ENCODE measurements at regions not wholly inside any gene's neighbourhood (a gene's known extent, or its start where the extent isn't known, plus 50 kb on each side); places are given as distances from the start of the nearest gene placed in this dataset.
"Not testable (repeated sequence)": the region's sequence is repeated elsewhere in the genome, so short reads cannot be mapped to it uniquely, and the experiment has no call there.

DNA sequence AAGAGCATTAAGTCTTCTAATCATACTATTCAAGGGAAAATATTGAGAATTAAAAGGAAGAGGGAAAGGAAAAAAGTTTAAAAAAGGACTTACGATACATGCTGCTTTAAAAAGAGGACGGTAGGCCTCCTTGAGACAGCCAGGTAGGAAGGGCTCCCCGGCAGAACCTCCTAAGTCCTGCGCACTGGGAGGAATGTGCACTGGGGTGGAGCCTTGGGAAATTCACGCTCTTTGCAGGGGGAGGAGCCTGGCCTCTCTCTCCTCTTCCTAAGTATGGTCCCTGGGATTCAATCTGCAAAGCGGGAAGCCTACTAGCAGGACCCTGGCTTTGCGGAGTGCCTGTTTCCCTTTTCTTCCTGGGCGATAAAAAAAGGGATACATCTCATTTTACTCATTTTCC lies 553.0 kb downstream of the RPS29 start:
- no peak for DNase-seq
- H3K27ac Mint-ChIP-seq = no peak overlapping the region
- H3K4me1 Mint-ChIP-seq = no peaks in the 10 kb centered on the region
- H3K4me3 Mint-ChIP-seq = no peak overlapping the region
- ChIA-PET CTCF (no interaction called here), POLR2A (no interaction called here)
- no peaks in the 10 kb centered on the region for H3K36me3 Mint-ChIP-seq (ENCODE audit: low read depth)
- no peaks in the 10 kb centered on the region for H3K27me3 Mint-ChIP-seq
- H3K9me3 Mint-ChIP-seq = no peaks in the 10 kb centered on the region

DNA sequence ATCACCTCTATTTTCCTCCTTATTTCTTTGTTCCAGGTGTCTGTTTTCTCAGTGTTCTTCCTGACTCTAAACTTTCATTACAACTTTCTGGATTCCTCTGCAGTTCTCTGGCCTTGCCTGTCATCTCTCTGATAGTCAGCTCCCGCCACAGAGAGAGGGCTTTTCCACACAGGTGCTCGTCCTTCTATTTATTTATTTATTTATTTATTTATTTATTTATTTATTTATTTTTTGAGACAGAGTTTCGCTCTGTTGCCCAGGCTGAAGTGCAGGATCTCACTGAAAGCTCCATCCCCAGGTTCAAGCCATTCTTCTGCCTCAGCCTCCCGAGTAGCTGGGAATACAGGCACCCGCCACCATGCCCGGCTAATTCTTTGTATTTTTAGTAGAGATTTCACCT lies 554.5 kb downstream of the RPS29 start:
- H3K36me3 Mint-ChIP-seq (ENCODE audit: low read depth); CTCF ChIA-PET; H3K4me3 Mint-ChIP-seq: not testable (repeated sequence)

DNA sequence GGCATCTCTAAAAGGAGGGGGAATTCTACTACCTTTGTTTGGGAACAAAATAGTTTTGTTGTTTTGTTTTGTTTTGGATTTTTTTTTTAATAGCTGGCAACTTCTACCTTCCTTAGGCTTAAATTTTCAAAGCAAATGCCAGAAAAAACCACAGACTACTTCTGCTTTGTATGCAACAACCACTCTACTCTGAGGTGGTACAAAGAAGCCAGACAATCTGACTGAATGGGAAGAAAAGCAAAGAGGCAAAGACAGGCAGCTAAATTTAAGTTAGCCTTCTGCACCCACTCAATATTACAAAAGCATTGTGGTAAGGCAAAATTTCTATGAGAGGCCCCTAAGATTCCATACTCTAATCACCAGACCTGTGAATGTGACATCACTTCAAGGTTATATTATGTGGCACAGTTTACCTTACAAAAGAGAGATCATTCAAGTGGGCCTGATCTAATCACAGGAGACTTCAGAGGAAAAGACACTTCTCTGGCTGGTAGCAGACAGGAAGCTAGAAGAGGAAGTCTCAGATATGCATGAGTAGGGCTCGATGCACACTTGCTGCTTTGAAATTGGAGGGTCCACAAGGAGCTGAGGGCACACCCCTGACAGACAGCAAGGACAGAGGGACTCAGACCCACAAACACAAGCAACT lies 566.6 kb downstream of the RPS29 start:
- H3K4me1 Mint-ChIP-seq = no peaks in the 10 kb centered on the region
- POLR2A ChIA-PET = no interaction called here
- no peaks in the 10 kb centered on the region for H3K36me3 Mint-ChIP-seq (ENCODE audit: low read depth)
- CTCF ChIA-PET = no interaction called here
- no peaks in the 10 kb centered on the region for H3K27me3 Mint-ChIP-seq
- no peak for DNase-seq
- no peak overlapping the region for H3K27ac Mint-ChIP-seq
- H3K4me3 Mint-ChIP-seq = no peak overlapping the region
- no peaks in the 10 kb centered on the region for H3K9me3 Mint-ChIP-seq

More for the DNA sequence above, 554.5 kb downstream of the RPS29 start:
- DNase-seq, H3K27me3 Mint-ChIP-seq, H3K9me3 Mint-ChIP-seq, POLR2A ChIA-PET, H3K4me1 Mint-ChIP-seq, H3K27ac Mint-ChIP-seq: not testable (repeated sequence)

GRCh38 chr14:49017447-49017846 lies 568.7 kb downstream of the RPS29 start:
- H3K4me1 Mint-ChIP-seq = no peaks in the 10 kb centered on the region
- CTCF ChIA-PET = no interaction called here
- no peak for DNase-seq

DNA sequence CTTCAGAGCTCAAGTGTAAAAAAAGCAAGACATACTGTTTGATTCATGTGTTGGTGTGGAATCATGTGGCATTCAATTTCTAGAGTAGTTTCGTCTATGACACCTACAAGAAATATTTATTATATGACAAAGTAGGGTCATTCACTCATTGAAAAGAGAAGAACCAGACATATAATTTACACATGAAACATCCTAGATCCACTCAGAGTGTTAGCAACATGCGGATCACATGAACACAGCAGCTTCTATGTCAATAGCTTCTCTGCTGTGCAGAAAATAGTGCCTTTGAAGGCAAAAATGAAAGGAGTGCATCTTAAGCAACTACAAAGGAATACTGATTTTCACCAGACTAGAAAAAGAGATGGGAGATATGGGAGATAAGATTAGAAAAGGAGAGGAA lies 569.8 kb downstream of the RPS29 start:
- Mint-ChIP-seq H3K36me3 (ENCODE audit: low read depth) (no peaks in the 10 kb centered on the region), H3K4me1 (no peaks in the 10 kb centered on the region), H3K9me3 (no peaks in the 10 kb centered on the region), H3K27ac (no peak overlapping the region), H3K27me3 (no peaks in the 10 kb centered on the region), H3K4me3 (no peak overlapping the region)
- ChIA-PET POLR2A (no interaction called here), CTCF (no interaction called here)
- no peak for DNase-seq

More at GRCh38 chr14:49017447-49017846, 568.7 kb downstream of the RPS29 start:
- Mint-ChIP-seq H3K27me3 (no peaks in the 10 kb centered on the region), H3K4me3 (no peak overlapping the region), H3K9me3 (no peaks in the 10 kb centered on the region), H3K27ac (no peak overlapping the region), H3K36me3 (ENCODE audit: low read depth) (no peaks in the 10 kb centered on the region)
- POLR2A ChIA-PET = no interaction called here

DNA sequence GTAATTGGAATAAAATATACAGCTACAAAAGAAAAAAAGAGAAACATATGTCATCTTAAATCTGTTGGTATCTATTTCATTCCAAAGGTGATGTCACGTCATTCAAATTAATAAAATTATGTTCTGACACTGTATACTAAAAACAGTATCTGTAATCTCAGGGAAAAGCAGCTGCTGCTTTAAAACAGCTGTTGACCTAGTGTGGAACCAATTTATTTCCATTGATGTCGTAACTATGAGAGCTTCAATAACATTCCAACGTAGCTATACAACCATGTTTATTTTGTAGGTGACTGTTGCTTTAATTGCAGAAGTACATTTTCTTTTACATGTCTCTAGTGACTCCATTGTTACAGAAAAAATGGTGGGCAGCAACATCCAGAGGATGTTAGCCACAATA lies 571.7 kb downstream of the RPS29 start:
- Mint-ChIP-seq H3K9me3 (no peaks in the 10 kb centered on the region), H3K27ac (no peak overlapping the region), H3K27me3 (no peaks in the 10 kb centered on the region), H3K4me1 (no peaks in the 10 kb centered on the region), H3K4me3 (no peak overlapping the region), H3K36me3 (ENCODE audit: low read depth) (no peaks in the 10 kb centered on the region)
- POLR2A ChIA-PET = no interaction called here
- no peak for DNase-seq
- CTCF ChIA-PET = no interaction called here

DNA sequence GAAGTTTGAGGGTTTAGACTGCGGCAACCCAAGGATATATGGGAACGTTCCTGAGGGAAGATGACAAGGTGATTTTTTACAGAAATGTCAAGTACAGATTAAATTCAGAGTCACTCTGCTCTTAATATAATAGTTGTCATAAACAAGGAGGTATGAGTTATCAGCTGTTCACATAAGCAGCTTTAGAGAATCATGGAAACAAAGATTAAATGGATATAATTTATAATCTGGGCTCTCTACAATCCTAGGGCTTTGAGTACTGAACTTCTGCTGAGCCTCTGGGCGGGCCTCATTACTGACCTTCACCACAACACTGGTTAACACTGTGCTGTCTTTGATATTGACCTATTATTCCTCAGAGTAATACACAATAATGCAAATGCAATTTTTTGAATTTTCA lies 577.8 kb downstream of the RPS29 start:
- ChIA-PET CTCF (no interaction called here), POLR2A (no interaction called here)
- no peaks in the 10 kb centered on the region for H3K9me3 Mint-ChIP-seq
- H3K27ac Mint-ChIP-seq = no peak overlapping the region
- H3K27me3 Mint-ChIP-seq = no peaks in the 10 kb centered on the region
- no peaks in the 10 kb centered on the region for H3K36me3 Mint-ChIP-seq (ENCODE audit: low read depth)
- no peak for DNase-seq
- no peak overlapping the region for H3K4me3 Mint-ChIP-seq
- no peaks in the 10 kb centered on the region for H3K4me1 Mint-ChIP-seq

GRCh38 chr14:48991141-48991540 lies 595.0 kb downstream of the RPS29 start:
- Mint-ChIP-seq H3K36me3 (ENCODE audit: low read depth) (no peaks in the 10 kb centered on the region), H3K9me3 (no peaks in the 10 kb centered on the region), H3K4me1 (no peaks in the 10 kb centered on the region), H3K4me3 (no peak overlapping the region), H3K27ac (no peak overlapping the region), H3K27me3 (no peaks in the 10 kb centered on the region)
- no peak for DNase-seq
- ChIA-PET CTCF (no interaction called here), POLR2A (no interaction called here)

GRCh38 chr14:48983351-48983888 lies 602.8 kb downstream of the RPS29 start:
- Mint-ChIP-seq H3K27ac (no peak overlapping the region), H3K4me1 (no peaks in the 10 kb centered on the region), H3K27me3 (no peaks in the 10 kb centered on the region), H3K36me3 (ENCODE audit: low read depth) (no peaks in the 10 kb centered on the region), H3K4me3 (no peak overlapping the region), H3K9me3 (no peaks in the 10 kb centered on the region)
- POLR2A ChIA-PET = no interaction called here
- DNase-seq = no peak
- CTCF ChIA-PET = no interaction called here

DNA sequence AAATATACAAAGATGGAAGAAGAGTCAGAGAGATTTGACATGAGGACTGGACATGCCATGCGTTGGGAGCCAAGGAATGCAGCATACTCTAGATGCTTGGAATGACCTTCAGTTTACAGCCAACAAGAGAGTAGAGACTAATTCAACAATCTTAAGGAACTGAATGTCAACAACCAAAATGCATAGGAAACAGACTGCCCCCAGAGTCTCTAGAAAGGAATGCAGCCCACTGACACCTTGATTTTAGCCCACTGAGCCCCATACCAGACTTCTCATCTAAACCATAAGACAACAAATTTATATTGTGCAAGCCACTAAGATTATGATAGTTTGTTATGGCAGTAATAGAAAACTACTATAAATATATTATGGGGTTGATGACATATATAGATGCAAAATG lies 611.2 kb downstream of the RPS29 start:
- H3K27ac Mint-ChIP-seq = no peak overlapping the region
- no peak for DNase-seq
- no peaks in the 10 kb centered on the region for H3K27me3 Mint-ChIP-seq
- H3K36me3 Mint-ChIP-seq (ENCODE audit: low read depth) = no peaks in the 10 kb centered on the region
- H3K9me3 Mint-ChIP-seq = no peaks in the 10 kb centered on the region
- CTCF ChIA-PET = no interaction called here
- POLR2A ChIA-PET = no interaction called here
- no peak overlapping the region for H3K4me3 Mint-ChIP-seq
- H3K4me1 Mint-ChIP-seq = no peaks in the 10 kb centered on the region

- no peaks in the 10 kb centered on the region for H3K4me1 Mint-ChIP-seq
- H3K9me3 Mint-ChIP-seq = no peaks in the 10 kb centered on the region
- DNase-seq = no peak
- no peaks in the 10 kb centered on the region for H3K36me3 Mint-ChIP-seq (ENCODE audit: low read depth)
- POLR2A ChIA-PET = no interaction called here
- CTCF ChIA-PET = no interaction called here
- H3K27me3 Mint-ChIP-seq = no peaks in the 10 kb centered on the region
- no peak overlapping the region for H3K4me3 Mint-ChIP-seq
- no peak overlapping the region for H3K27ac Mint-ChIP-seq
These were observed 613.0 kb downstream of the RPS29 start for GRCh38 chr14:48973151-48973550.

DNA sequence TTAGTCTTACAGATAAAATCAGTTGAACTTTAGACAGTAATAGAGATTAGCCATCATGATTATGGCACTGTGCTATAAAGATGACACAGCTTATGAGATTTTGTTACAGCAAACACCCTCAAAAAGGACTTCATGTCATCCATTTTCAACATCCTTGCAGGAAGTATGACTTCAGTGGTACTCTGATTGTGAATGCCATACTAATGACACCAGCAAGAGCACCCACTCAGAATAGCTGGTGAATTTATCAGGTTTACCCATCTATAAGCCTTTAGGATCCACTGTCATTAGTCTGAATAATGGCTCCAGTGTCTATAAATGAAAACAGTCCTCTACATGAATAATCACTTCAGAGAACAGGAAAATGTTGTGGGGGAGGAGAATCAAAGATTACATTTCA lies 615.2 kb downstream of the RPS29 start:
- no peaks in the 10 kb centered on the region for H3K4me1 Mint-ChIP-seq
- no peak overlapping the region for H3K4me3 Mint-ChIP-seq
- no peaks in the 10 kb centered on the region for H3K27me3 Mint-ChIP-seq
- no peaks in the 10 kb centered on the region for H3K36me3 Mint-ChIP-seq (ENCODE audit: low read depth)
- H3K9me3 Mint-ChIP-seq = peaks cover 3% of the 10 kb centered on the region
- H3K27ac Mint-ChIP-seq = no peak overlapping the region
- CTCF ChIA-PET = no interaction called here
- DNase-seq = no peak
- POLR2A ChIA-PET = no interaction called here

DNA sequence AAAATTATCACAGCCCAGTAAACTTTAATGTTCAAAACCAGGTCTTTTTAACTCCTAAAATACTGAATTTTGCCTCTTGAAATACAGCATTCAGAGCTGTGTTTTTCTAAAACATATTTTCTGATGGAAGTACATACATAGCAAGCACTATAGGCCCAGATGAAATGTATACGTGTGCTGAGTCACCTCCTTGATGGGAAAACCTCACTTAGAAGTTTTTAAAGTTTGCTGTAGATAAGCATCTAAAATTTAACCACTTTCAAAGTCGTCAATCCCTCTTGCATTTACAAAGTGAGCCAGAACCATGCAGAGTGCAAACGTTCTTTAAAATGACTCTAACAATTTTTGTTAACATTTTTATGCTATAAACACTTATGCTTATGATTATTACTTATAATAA lies 618.8 kb downstream of the RPS29 start:
- no peak for DNase-seq
- Mint-ChIP-seq H3K4me1 (no peaks in the 10 kb centered on the region), H3K36me3 (ENCODE audit: low read depth) (no peaks in the 10 kb centered on the region), H3K27ac (no peak overlapping the region), H3K4me3 (no peak overlapping the region), H3K27me3 (no peaks in the 10 kb centered on the region), H3K9me3 (peaks cover 3% of the 10 kb centered on the region)
- CTCF ChIA-PET = no interaction called here
- POLR2A ChIA-PET = no interaction called here

DNA sequence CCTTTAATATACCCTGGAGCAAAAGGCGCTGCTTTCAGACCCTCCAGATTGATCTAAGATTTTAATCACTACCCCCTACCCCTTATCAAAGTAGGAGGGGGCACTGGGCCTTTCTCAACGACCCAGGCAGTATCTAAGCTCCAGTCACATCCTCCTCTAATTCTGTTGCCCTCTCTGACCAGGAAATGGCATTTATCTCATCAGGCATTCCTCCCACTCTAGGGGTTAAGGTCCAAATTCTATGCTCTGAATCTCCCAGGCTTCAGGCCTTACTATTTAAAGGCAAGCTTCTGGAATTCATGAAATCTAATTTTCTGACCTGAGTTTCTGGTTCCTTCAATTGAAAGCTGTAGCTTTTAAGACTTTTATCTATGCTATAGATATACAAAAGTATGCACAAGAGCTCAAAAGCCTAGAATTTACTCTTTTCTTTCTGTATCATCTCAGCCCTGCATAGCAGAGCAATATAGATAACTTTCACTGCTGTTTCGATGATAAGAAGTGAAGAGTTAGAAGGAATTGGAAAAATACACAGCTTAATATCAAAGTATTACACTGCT lies 622.9 kb downstream of the RPS29 start:
- Mint-ChIP-seq H3K36me3 (ENCODE audit: low read depth) (no peaks in the 10 kb centered on the region), H3K4me3 (no peak overlapping the region), H3K9me3 (peaks cover 3% of the 10 kb centered on the region), H3K4me1 (no peaks in the 10 kb centered on the region), H3K27ac (no peak overlapping the region), H3K27me3 (no peaks in the 10 kb centered on the region)
- ChIA-PET POLR2A (no interaction called here), CTCF (no interaction called here)
- DNase-seq = no peak
